GM23338 (cell line): ENCODE measurements at regions not wholly inside any gene's neighbourhood (a gene's known extent, or its start where the extent isn't known, plus 50 kb on each side); places are given as distances from the start of the nearest gene placed in this dataset.
A peak's percentile ranks its signal among the peaks of the same experiment; 100 is the strongest.

Experiments used
- ATAC-seq: fragments of 200-7000 bp; cut with Tn5 transposase; 3 replicates; pipeline ENCODE4 v1.9.1; 2020
- DNase-seq: peaks from one replicate; pipeline ENCODE4 v3.0.0-alpha.2; 2015; ENCODE audit warnings: low spot score
- H2AFZ ChIP-seq: fragments of 200-600 bp; sonication (generic); 2 replicates; pipeline ENCODE4 v1.8.0; 2016; ENCODE audit warnings: antibody characterized with exemption, mild to moderate bottlenecking, moderate library complexity
- H3F3A ChIP-seq: fragments of 200-600 bp; sonication (generic); replicated peaks from 2 replicates; pipeline ENCODE4 v1.8.0; 2017; ENCODE audit warnings: antibody characterized with exemption, mixed run types, low read depth
- H3K27ac ChIP-seq: fragments of 200-600 bp; sonication (generic); 2 replicates; pipeline ENCODE4 v1.6.1; 2016; ENCODE audit warnings: low read depth
- H3K27me3 ChIP-seq: fragments of 200-600 bp; sonication (generic); 2 replicates; pipeline ENCODE4 v1.8.0; 2016; ENCODE audit warnings: mild to moderate bottlenecking, mixed run types, moderate library complexity; ENCODE audit not compliant: insufficient read depth
- H3K36me3 ChIP-seq: fragments of 200-600 bp; sonication (generic); 2 replicates; pipeline ENCODE4 v1.8.0; 2016; ENCODE audit warnings: mild to moderate bottlenecking; ENCODE audit not compliant: insufficient read depth
- H3K4me1 ChIP-seq: fragments of 200-600 bp; sonication (generic); 2 replicates; pipeline ENCODE4 v1.8.0; 2016; ENCODE audit warnings: mild to moderate bottlenecking, moderate library complexity; ENCODE audit not compliant: insufficient read depth
- H3K4me2 ChIP-seq: fragments of 200-600 bp; sonication (generic); 2 replicates; pipeline ENCODE4 v1.7.1; 2017; ENCODE audit warnings: mixed run types
- H3K4me3 ChIP-seq: fragments of 200-600 bp; sonication (generic); 2 replicates; pipeline ENCODE4 v1.6.1; 2016; ENCODE audit warnings: mixed run types
- H3K79me2 ChIP-seq: fragments of 200-600 bp; sonication (generic); replicated peaks from 2 replicates; pipeline ENCODE4 v1.8.0; 2017; ENCODE audit warnings: mild to moderate bottlenecking; ENCODE audit not compliant: insufficient read depth
- H3K9me2 ChIP-seq: fragments of 200-600 bp; sonication (generic); 2 replicates; pipeline ENCODE4 v1.8.0; 2017; ENCODE audit not compliant: insufficient read depth
- H4K20me1 ChIP-seq: fragments of 200-600 bp; sonication (generic); replicated peaks from 2 replicates; pipeline ENCODE4 v1.8.0; 2017; ENCODE audit warnings: mild to moderate bottlenecking; ENCODE audit not compliant: insufficient read depth
- H3K27ac Mint-ChIP-seq: 2 replicates; pipeline ENCODE4 v1.8.0; 2020; ENCODE audit warnings: inconsistent platforms, mild to moderate bottlenecking, moderate library complexity, mixed read lengths
- H3K27me3 Mint-ChIP-seq: 3 replicates; pipeline ENCODE4 v1.8.0; 2022; ENCODE audit warnings: low read depth, mild to moderate bottlenecking, moderate library complexity, mixed read lengths, inconsistent platforms; ENCODE audit not compliant: insufficient read depth, poor library complexity
- H3K36me3 Mint-ChIP-seq: 3 replicates; pipeline ENCODE4 v1.8.0; 2021; ENCODE audit warnings: low read depth, mild to moderate bottlenecking, inconsistent platforms, moderate library complexity, mixed read lengths
- H3K4me1 Mint-ChIP-seq: 3 replicates; pipeline ENCODE4 v1.8.0; 2020; ENCODE audit warnings: mild to moderate bottlenecking, inconsistent platforms, mixed read lengths
- H3K4me3 Mint-ChIP-seq: 3 replicates; pipeline ENCODE4 v1.8.0; 2021; ENCODE audit warnings: moderate library complexity, mild to moderate bottlenecking, inconsistent platforms, mixed read lengths
- H3K9me3 Mint-ChIP-seq: 3 replicates; pipeline ENCODE4 v1.8.0; 2020; ENCODE audit warnings: moderate library complexity, mild to moderate bottlenecking, inconsistent platforms, mixed read lengths
- CREB1 ChIP-seq: fragments of 250-450 bp; sonication (Bioruptor Pico); IDR thresholded peaks from 2 replicates; pipeline ENCODE4 v1.5.0; 2020; ENCODE audit warnings: low read depth, mild to moderate bottlenecking, moderate library complexity
- CTCF ChIP-seq, 2 experiments: fragments of 200-600 bp in 1 of 2; sonication (generic) in 1 of 2; conservative IDR thresholded peaks; 2 replicates each; pipeline versions ENCODE4 v1.5.1 to v1.6.1; 2016 to 2017; ENCODE audit warnings: antibody characterized with exemption in 2 of 2, low read depth in 2 of 2, mild to moderate bottlenecking in 2 of 2, moderate library complexity in 1 of 2
- ETS1 ChIP-seq: IDR thresholded peaks from 2 replicates; pipeline ENCODE4 v1.6.1; 2016; ENCODE audit warnings: antibody characterized with exemption
- EZH2 ChIP-seq: fragments of 200-600 bp; sonication (generic); IDR thresholded peaks from one replicate; pipeline ENCODE4 v1.8.0; 2017; ENCODE audit warnings: antibody characterized with exemption, mild to moderate bottlenecking, low read depth; ENCODE audit not compliant: unreplicated experiment
- EZH2phosphoT487 ChIP-seq: fragments of 200-600 bp; sonication (generic); IDR thresholded peaks from one replicate; pipeline ENCODE4 v1.8.1; 2018; ENCODE audit warnings: antibody characterized with exemption; ENCODE audit not compliant: unreplicated experiment
- JUNB ChIP-seq: IDR thresholded peaks from one replicate; pipeline ENCODE4 v1.6.1; 2016; ENCODE audit warnings: antibody characterized with exemption; ENCODE audit not compliant: unreplicated experiment
- NANOG ChIP-seq: IDR thresholded peaks from 2 replicates; pipeline ENCODE4 v1.6.1; 2016; ENCODE audit warnings: antibody characterized with exemption, borderline replicate concordance
- POLR2AphosphoS5 ChIP-seq: IDR thresholded peaks from 2 replicates; pipeline ENCODE4 v1.6.1; 2016; ENCODE audit warnings: antibody characterized with exemption, low read depth
- REST ChIP-seq: IDR thresholded peaks from one replicate; pipeline ENCODE4 v1.6.1; 2018; ENCODE audit warnings: antibody characterized with exemption; ENCODE audit not compliant: unreplicated experiment
- STAT1 ChIP-seq: IDR thresholded peaks from one replicate; pipeline ENCODE4 v1.6.1; 2016; ENCODE audit warnings: antibody characterized with exemption; ENCODE audit not compliant: unreplicated experiment
- ZNF114 ChIP-seq: fragments of 250-450 bp; sonication (Bioruptor Pico); IDR thresholded peaks from 2 replicates; pipeline ENCODE4 v1.5.0; 2020; ENCODE audit warnings: mild to moderate bottlenecking, moderate library complexity
- ZNF331 ChIP-seq: fragments of 250-450 bp; sonication (Bioruptor Pico); IDR thresholded peaks from 2 replicates; pipeline ENCODE4 v1.5.0; 2020; ENCODE audit warnings: low read depth, mild to moderate bottlenecking, moderate library complexity
- TF ChIP-seq, protein P1 (sequence below): fragments of 250-450 bp; sonication (Bioruptor Pico); IDR thresholded peaks from 2 replicates; pipeline ENCODE4 v1.5.0; 2020; ENCODE audit warnings: mild to moderate bottlenecking, moderate library complexity

GRCh38 chr6:23620911-23621401 is 505.1 kb upstream of the NRSN1 start:
- peaks cover 16% of the 10 kb centered on the region for H3K4me1 Mint-ChIP-seq
- no peaks in the 10 kb centered on the region for H3K27me3 ChIP-seq
- no peak for TF ChIP-seq EZH2
- no peak for TF ChIP-seq JUNB
- TF ChIP-seq CREB1 (CRISPR knock-in tag) = no peak
- TF ChIP-seq NANOG = no peak
- no peak for TF ChIP-seq EZH2phosphoT487
- TF ChIP-seq ETS1 = no peak
- no peak for TF ChIP-seq POLR2AphosphoS5
- no peak for TF ChIP-seq STAT1
- TF ChIP-seq, protein P1, sequence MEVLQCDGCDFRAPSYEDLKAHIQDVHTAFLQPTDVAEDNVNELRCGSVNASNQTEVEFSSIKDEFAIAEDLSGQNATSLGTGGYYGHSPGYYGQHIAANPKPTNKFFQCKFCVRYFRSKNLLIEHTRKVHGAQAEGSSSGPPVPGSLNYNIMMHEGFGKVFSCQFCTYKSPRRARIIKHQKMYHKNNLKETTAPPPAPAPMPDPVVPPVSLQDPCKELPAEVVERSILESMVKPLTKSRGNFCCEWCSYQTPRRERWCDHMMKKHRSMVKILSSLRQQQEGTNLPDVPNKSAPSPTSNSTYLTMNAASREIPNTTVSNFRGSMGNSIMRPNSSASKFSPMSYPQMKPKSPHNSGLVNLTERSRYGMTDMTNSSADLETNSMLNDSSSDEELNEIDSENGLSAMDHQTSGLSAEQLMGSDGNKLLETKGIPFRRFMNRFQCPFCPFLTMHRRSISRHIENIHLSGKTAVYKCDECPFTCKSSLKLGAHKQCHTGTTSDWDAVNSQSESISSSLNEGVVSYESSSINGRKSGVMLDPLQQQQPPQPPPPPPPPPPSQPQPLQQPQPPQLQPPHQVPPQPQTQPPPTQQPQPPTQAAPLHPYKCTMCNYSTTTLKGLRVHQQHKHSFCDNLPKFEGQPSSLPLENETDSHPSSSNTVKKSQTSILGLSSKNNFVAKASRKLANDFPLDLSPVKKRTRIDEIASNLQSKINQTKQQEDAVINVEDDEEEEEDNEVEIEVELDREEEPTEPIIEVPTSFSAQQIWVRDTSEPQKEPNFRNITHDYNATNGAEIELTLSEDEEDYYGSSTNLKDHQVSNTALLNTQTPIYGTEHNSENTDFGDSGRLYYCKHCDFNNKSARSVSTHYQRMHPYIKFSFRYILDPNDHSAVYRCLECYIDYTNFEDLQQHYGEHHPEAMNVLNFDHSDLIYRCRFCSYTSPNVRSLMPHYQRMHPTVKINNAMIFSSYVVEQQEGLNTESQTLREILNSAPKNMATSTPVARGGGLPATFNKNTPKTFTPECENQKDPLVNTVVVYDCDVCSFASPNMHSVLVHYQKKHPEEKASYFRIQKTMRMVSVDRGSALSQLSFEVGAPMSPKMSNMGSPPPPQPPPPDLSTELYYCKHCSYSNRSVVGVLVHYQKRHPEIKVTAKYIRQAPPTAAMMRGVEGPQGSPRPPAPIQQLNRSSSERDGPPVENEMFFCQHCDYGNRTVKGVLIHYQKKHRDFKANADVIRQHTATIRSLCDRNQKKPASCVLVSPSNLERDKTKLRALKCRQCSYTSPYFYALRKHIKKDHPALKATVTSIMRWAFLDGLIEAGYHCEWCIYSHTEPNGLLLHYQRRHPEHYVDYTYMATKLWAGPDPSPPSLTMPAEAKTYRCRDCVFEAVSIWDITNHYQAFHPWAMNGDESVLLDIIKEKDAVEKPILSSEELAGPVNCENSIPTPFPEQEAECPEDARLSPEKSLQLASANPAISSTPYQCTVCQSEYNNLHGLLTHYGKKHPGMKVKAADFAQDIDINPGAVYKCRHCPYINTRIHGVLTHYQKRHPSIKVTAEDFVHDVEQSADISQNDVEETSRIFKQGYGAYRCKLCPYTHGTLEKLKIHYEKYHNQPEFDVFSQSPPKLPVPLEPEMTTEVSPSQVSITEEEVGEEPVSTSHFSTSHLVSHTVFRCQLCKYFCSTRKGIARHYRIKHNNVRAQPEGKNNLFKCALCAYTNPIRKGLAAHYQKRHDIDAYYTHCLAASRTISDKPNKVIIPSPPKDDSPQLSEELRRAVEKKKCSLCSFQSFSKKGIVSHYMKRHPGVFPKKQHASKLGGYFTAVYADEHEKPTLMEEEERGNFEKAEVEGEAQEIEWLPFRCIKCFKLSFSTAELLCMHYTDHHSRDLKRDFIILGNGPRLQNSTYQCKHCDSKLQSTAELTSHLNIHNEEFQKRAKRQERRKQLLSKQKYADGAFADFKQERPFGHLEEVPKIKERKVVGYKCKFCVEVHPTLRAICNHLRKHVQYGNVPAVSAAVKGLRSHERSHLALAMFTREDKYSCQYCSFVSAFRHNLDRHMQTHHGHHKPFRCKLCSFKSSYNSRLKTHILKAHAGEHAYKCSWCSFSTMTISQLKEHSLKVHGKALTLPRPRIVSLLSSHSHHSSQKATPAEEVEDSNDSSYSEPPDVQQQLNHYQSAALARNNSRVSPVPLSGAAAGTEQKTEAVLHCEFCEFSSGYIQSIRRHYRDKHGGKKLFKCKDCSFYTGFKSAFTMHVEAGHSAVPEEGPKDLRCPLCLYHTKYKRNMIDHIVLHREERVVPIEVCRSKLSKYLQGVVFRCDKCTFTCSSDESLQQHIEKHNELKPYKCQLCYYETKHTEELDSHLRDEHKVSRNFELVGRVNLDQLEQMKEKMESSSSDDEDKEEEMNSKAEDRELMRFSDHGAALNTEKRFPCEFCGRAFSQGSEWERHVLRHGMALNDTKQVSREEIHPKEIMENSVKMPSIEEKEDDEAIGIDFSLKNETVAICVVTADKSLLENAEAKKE (CRISPR knock-in tag) = no peak
- TF ChIP-seq ZNF331 = no peak
- TF ChIP-seq REST = no peak
- no peak for TF ChIP-seq ZNF114 (CRISPR knock-in tag)
- TF ChIP-seq CTCF (conservative IDR thresholded peaks at IDR 0.05; ENCODE audit: low read depth in 2 of 2) = no peak
- peak overlapping the region; percentile 48; the same call in 1 of the 2 replicates for H3K4me2 ChIP-seq
- no peak overlapping the region for H3K4me3 ChIP-seq
- H3K36me3 ChIP-seq = no peaks in the 10 kb centered on the region
- H3K27ac Mint-ChIP-seq = no peak overlapping the region
- H3F3A ChIP-seq = no peaks in the 10 kb centered on the region
- ATAC-seq = no peak; the same call in 2 of the 3 replicates
- peaks cover 4% of the 10 kb centered on the region for H3K36me3 Mint-ChIP-seq
- no peak overlapping the region for H3K4me3 Mint-ChIP-seq
- peaks cover 4% of the 10 kb centered on the region for H3K9me3 Mint-ChIP-seq
- H3K4me1 ChIP-seq = peaks cover 8% of the 10 kb centered on the region
- H2AFZ ChIP-seq = no peak overlapping the region
- no peaks in the 10 kb centered on the region for H3K9me2 ChIP-seq
- no peaks in the 10 kb centered on the region for H3K79me2 ChIP-seq
- no peak overlapping the region for H3K27ac ChIP-seq
- peaks cover 4% of the 10 kb centered on the region for H3K27me3 Mint-ChIP-seq
- no peaks in the 10 kb centered on the region for H4K20me1 ChIP-seq
- DNase-seq = peak; percentile 18
